ENCODE measurements at regions not wholly inside any gene's neighbourhood (a gene's known extent, or its start where the extent isn't known, plus 50 kb on each side); places are given as distances from the start of the nearest gene placed in this dataset.
A peak's percentile ranks its signal among the peaks of the same experiment; 100 is the strongest.
"Not testable (repeated sequence)": the region's sequence is repeated elsewhere in the genome, so short reads cannot be mapped to it uniquely, and the experiment has no call there.

- peak; percentile 73 for ATAC-seq
- TF ChIP-seq TSHZ2 (CRISPR knock-in tag; IDR thresholded peaks at IDR 0.05) (peak; percentile 57; the same call in 1 of the 2 replicates), TCF4 (CRISPR knock-in tag; IDR thresholded peaks at IDR 0.05; ENCODE audit: borderline replicate concordance) (peak; percentile 66; the same call in 1 of the 2 replicates), ISL1 (CRISPR knock-in tag; IDR thresholded peaks at IDR 0.05) (0 out of 2 replicates have a peak, but pooled peaks have one; percentile 13)
Measured at GRCh38 chr2:111455016-111456015, 334.6 kb downstream of the BCL2L11 start.

GRCh38 chr2:111457191-111457590 lies 336.5 kb downstream of the BCL2L11 start:
- not testable (repeated sequence) for ATAC-seq

- not testable (repeated sequence) for ATAC-seq
Measured at GRCh38 chr2:111460901-111461300, 340.2 kb downstream of the BCL2L11 start.

- not testable (repeated sequence) for ATAC-seq
Measured at GRCh38 chr2:111461831-111462230, 341.1 kb downstream of the BCL2L11 start.

- not testable (repeated sequence) for ATAC-seq
- TF ChIP-seq ISL1 (CRISPR knock-in tag; IDR thresholded peaks at IDR 0.05), result 0 out of 2 replicates have a peak, but pooled peaks have one; percentile 19
Measured at GRCh38 chr2:111462572-111462971, 341.9 kb downstream of the BCL2L11 start.

GRCh38 chr2:111463238-111463848 lies 342.6 kb downstream of the BCL2L11 start:
- peak; percentile 48 for ATAC-seq

GRCh38 chr2:111463956-111464355 lies 343.2 kb downstream of the BCL2L11 start:
- peak; percentile 91 for ATAC-seq

GRCh38 chr2:111464367-111464766 lies 343.7 kb downstream of the BCL2L11 start:
- peak; percentile 5; the same call in 2 of the 3 replicates for ATAC-seq

GRCh38 chr2:111465521-111465920 lies 344.8 kb downstream of the BCL2L11 start:
- ATAC-seq, result not testable (repeated sequence)

GRCh38 chr2:111466744-111467143 lies 346.0 kb downstream of the BCL2L11 start:
- ATAC-seq, result not testable (repeated sequence)

GRCh38 chr2:111470924-111471323 lies 350.2 kb downstream of the BCL2L11 start:
- ATAC-seq, result not testable (repeated sequence)

GRCh38 chr2:111471791-111472530 lies 351.2 kb downstream of the BCL2L11 start:
- TF ChIP-seq ISL1 (CRISPR knock-in tag; IDR thresholded peaks at IDR 0.05), result 0 out of 2 replicates have a peak, but pooled peaks have one; percentile 19

GRCh38 chr2:111472844-111473403 lies 352.2 kb downstream of the BCL2L11 start:
- not testable (repeated sequence) for ATAC-seq

More at GRCh38 chr2:111471791-111472530, 351.2 kb downstream of the BCL2L11 start:
- ATAC-seq, result not testable (repeated sequence)

- ATAC-seq, result peak; percentile 83
Measured at GRCh38 chr2:111473522-111473921, 352.8 kb downstream of the BCL2L11 start.

GRCh38 chr2:111474198-111474705 lies 353.5 kb downstream of the BCL2L11 start:
- ATAC-seq, result not testable (repeated sequence)

GRCh38 chr2:111478335-111478734 lies 357.6 kb downstream of the BCL2L11 start:
- ATAC-seq, result peak; percentile 7; the same call in 1 of the 3 replicates

GRCh38 chr2:111478871-111479318 lies 358.2 kb downstream of the BCL2L11 start:
- ATAC-seq, result not testable (repeated sequence)

Data from SK-N-SH treated with all-trans-retinoic acid at 6 μM for 48 hours (cell line).